H9 (cell line): ENCODE measurements at regions not wholly inside any gene's neighbourhood (a gene's known extent, or its start where the extent isn't known, plus 50 kb on each side); places are given as distances from the start of the nearest gene placed in this dataset.

ENCODE experiments used
- DNase-seq: peaks from one replicate; pipeline ENCODE4 v3.0.0-alpha.2; 2017
- H2AFZ ChIP-seq: one replicate; pipeline ENCODE4 v1.6.1; 2013; ENCODE audit warnings: mild to moderate bottlenecking, low read length, control low read depth, moderate library complexity
- H2AK5ac ChIP-seq: 2 replicates; pipeline ENCODE4 v1.6.1; 2013; ENCODE audit warnings: low read length, control low read depth, mixed read lengths; ENCODE audit not compliant: insufficient read length
- H2BK120ac ChIP-seq: one replicate; pipeline ENCODE4 v1.6.1; 2013; ENCODE audit warnings: low read depth, mild to moderate bottlenecking, low read length, control low read depth, inconsistent platforms; ENCODE audit not compliant: poor library complexity, severe bottlenecking
- H2BK12ac ChIP-seq: 2 replicates; pipeline ENCODE4 v1.6.1; 2013; ENCODE audit warnings: low read length, control low read depth, mixed read lengths, low read depth; ENCODE audit not compliant: insufficient read length
- H2BK15ac ChIP-seq: 2 replicates; pipeline ENCODE4 v1.6.1; 2013; ENCODE audit warnings: low read depth, low read length, control low read depth
- H2BK20ac ChIP-seq: one replicate; pipeline ENCODE4 v1.6.1; 2013; ENCODE audit warnings: low read depth, mild to moderate bottlenecking, low read length, control low read depth, inconsistent platforms; ENCODE audit not compliant: poor library complexity, severe bottlenecking
- H2BK5ac ChIP-seq: 2 replicates; pipeline ENCODE4 v1.6.1; 2013; ENCODE audit warnings: low read length, control low read depth, mixed read lengths; ENCODE audit not compliant: insufficient read length
- H3K14ac ChIP-seq: 2 replicates; pipeline ENCODE4 v1.6.1; 2013; ENCODE audit warnings: low read length, control low read depth; ENCODE audit not compliant: insufficient read depth
- H3K18ac ChIP-seq: 2 replicates; pipeline ENCODE4 v1.6.1; 2013; ENCODE audit warnings: low read depth, mild to moderate bottlenecking, mixed read lengths, low read length, control low read depth; ENCODE audit not compliant: insufficient read length
- H3K23ac ChIP-seq: 2 replicates; pipeline ENCODE4 v1.6.1; 2013; ENCODE audit warnings: low read length, control low read depth, mixed read lengths, low read depth; ENCODE audit not compliant: insufficient read length
- H3K23me2 ChIP-seq: 2 replicates; pipeline ENCODE4 v1.6.1; 2013; ENCODE audit warnings: low read depth, mild to moderate bottlenecking, mixed read lengths, low read length, control low read depth; ENCODE audit not compliant: insufficient read length, poor library complexity, severe bottlenecking
- H3K27ac ChIP-seq: 2 replicates; pipeline ENCODE4 v1.5.1; 2013; ENCODE audit warnings: low read length, control low read depth, mixed read lengths, low read depth; ENCODE audit not compliant: insufficient read length
- H3K27me3 ChIP-seq: 2 replicates; pipeline ENCODE4 v1.6.1; 2013; ENCODE audit warnings: low read length, control low read depth, inconsistent platforms; ENCODE audit not compliant: insufficient read depth
- H3K4ac ChIP-seq: 2 replicates; pipeline ENCODE4 v1.6.1; 2013; ENCODE audit warnings: low read depth, mild to moderate bottlenecking, control low read depth, inconsistent platforms, low read length, moderate library complexity
- H3K4me1 ChIP-seq: 2 replicates; pipeline ENCODE4 v1.6.1; 2013; ENCODE audit warnings: low read length, control low read depth, inconsistent platforms; ENCODE audit not compliant: insufficient read depth
- H3K4me2 ChIP-seq: 2 replicates; pipeline ENCODE4 v1.6.1; 2013; ENCODE audit warnings: low read length, control low read depth, mixed read lengths; ENCODE audit not compliant: insufficient read length, insufficient read depth
- H3K56ac ChIP-seq: 2 replicates; pipeline ENCODE4 v1.6.1; 2013; ENCODE audit warnings: low read depth, mild to moderate bottlenecking, mixed read lengths, low read length, control low read depth; ENCODE audit not compliant: insufficient read length
- H3K79me1 ChIP-seq: 2 replicates; pipeline ENCODE4 v1.6.1; 2013; ENCODE audit warnings: low read depth, mild to moderate bottlenecking, moderate library complexity, low read length, control low read depth, inconsistent platforms; ENCODE audit not compliant: insufficient read depth, poor library complexity, severe bottlenecking
- H3K79me2 ChIP-seq: 2 replicates; pipeline ENCODE4 v1.6.1; 2013; ENCODE audit warnings: low read length, control low read depth, inconsistent platforms; ENCODE audit not compliant: insufficient read depth
- H3K9ac ChIP-seq: 2 replicates; pipeline ENCODE4 v1.6.1; 2013; ENCODE audit warnings: low read length, control low read depth, mixed read lengths; ENCODE audit not compliant: insufficient read length; ENCODE audit errors: extremely low read depth
- H3K9me3 ChIP-seq: one replicate; pipeline ENCODE4 v1.6.1; 2013; ENCODE audit warnings: low read depth, low read length, inconsistent platforms; ENCODE audit not compliant: control insufficient read depth
- H3T11ph ChIP-seq: one replicate; pipeline ENCODE4 v1.6.1; 2013; ENCODE audit warnings: mild to moderate bottlenecking, low read length, control low read depth, inconsistent platforms
- H4K20me1 ChIP-seq: one replicate; pipeline ENCODE4 v1.6.1; 2013; ENCODE audit not compliant: control insufficient read depth, insufficient read length, insufficient read depth
- H4K5ac ChIP-seq: 2 replicates; pipeline ENCODE4 v1.6.1; 2013; ENCODE audit warnings: low read depth, mild to moderate bottlenecking, mixed read lengths, low read length, control low read depth; ENCODE audit not compliant: insufficient read length
- H4K8ac ChIP-seq: replicated peaks from 2 replicates; pipeline ENCODE4 v1.6.1; 2013; ENCODE audit warnings: low read length, control low read depth, mixed read lengths, low read depth; ENCODE audit not compliant: insufficient read length
- H4K91ac ChIP-seq: 2 replicates; pipeline ENCODE4 v1.6.1; 2013; ENCODE audit warnings: low read depth, mild to moderate bottlenecking, moderate library complexity, mixed read lengths, low read length, control low read depth; ENCODE audit not compliant: insufficient read length
- H3K27ac Mint-ChIP-seq, 3 experiments: 2 replicates in 2 of 3; 3 replicates in 1 of 3; pipeline ENCODE4 v1.8.0; 2020 to 2021; ENCODE audit warnings: mixed read lengths in 3 of 3, mild to moderate bottlenecking in 1 of 3, moderate library complexity in 1 of 3
- H3K27me3 Mint-ChIP-seq: 2 replicates; pipeline ENCODE4 v1.8.0; 2021; ENCODE audit warnings: low read depth, mild to moderate bottlenecking, moderate library complexity, mixed read lengths
- H3K36me3 Mint-ChIP-seq, 3 experiments: 2 replicates in 2 of 3; 3 replicates in 1 of 3; pipeline ENCODE4 v1.8.0; 2020 to 2021; ENCODE audit warnings: low read depth in 3 of 3, mixed read lengths in 3 of 3; ENCODE audit not compliant: insufficient read depth in 1 of 3
- H3K4me1 Mint-ChIP-seq, 2 experiments: 2 replicates each; pipeline ENCODE4 v1.8.0; 2020; ENCODE audit warnings: mixed read lengths in 2 of 2
- H3K4me3 Mint-ChIP-seq, 2 experiments: 2 replicates in 1 of 2; 3 replicates in 1 of 2; pipeline ENCODE4 v1.8.0; 2020 to 2021; ENCODE audit warnings: mild to moderate bottlenecking in 2 of 2, mixed read lengths in 2 of 2, moderate library complexity in 1 of 2
- H3K9me3 Mint-ChIP-seq, 2 experiments: 2 replicates in 1 of 2; 3 replicates in 1 of 2; pipeline ENCODE4 v1.8.0; 2020; ENCODE audit warnings: mild to moderate bottlenecking in 2 of 2, mixed read lengths in 2 of 2, moderate library complexity in 1 of 2
- CTCF ChIP-seq: fragments of 200-600 bp; sonication (generic); conservative IDR thresholded peaks from 3 replicates; pipeline ENCODE4 v1.8.0; 2021; ENCODE audit warnings: antibody characterized with exemption, mild to moderate bottlenecking
- WGBS: extraction: QIAGEN DNeasy Blood & Tissue Kit; methylation state at CpG from one replicate; pipeline ENCODE4 v1.1.7; 2013; ENCODE audit warnings: missing lambda C conversion rate, low lambda C conversion rate, mixed read lengths; ENCODE audit not compliant: insufficient read length; ENCODE audit errors: extremely low coverage; 5-methylcytosine and 5-hydroxymethylcytosine counted together

- H3K36me3 Mint-ChIP-seq, result no peaks in the 10 kb centered on the region
- H3K79me2 ChIP-seq, result no peaks in the 10 kb centered on the region
Measured at GRCh38 chr17:72191356-72191755, 70.5 kb downstream of the SOX9 start.

More at GRCh38 chr17:72191356-72191755, 70.5 kb downstream of the SOX9 start:
- Histone ChIP-seq H2BK20ac (no peak overlapping the region), H2BK5ac (no peak overlapping the region), H3K56ac (no peak overlapping the region), H3K9ac (no peak overlapping the region), H3K27ac (no peak overlapping the region), H3K27me3 (no peaks in the 10 kb centered on the region), H4K91ac (no peak overlapping the region), H3K4ac (no peak overlapping the region), H2BK120ac (no peak overlapping the region), H3K4me1 (no peaks in the 10 kb centered on the region), H3T11ph (no peak overlapping the region), H3K4me2 (no peak overlapping the region), H3K18ac (no peak overlapping the region), H2AK5ac (no peak overlapping the region), H3K79me1 (no peaks in the 10 kb centered on the region), H3K23ac (no peak overlapping the region), H4K20me1 (no peaks in the 10 kb centered on the region), H3K23me2 (no peaks in the 10 kb centered on the region), H4K5ac (no peak overlapping the region), H2BK12ac (no peak overlapping the region), H2BK15ac (no peak overlapping the region), H3K9me3 (no peaks in the 10 kb centered on the region), H2AFZ (no peak overlapping the region), H3K14ac (no peak overlapping the region), H4K8ac (no peak overlapping the region)
- H3K4me1 Mint-ChIP-seq, result peaks cover 6 to 12% of the 10 kb centered on the region in 2 experiments
- DNase-seq, result no peak
- H3K27ac Mint-ChIP-seq, result no peak overlapping the region
- peaks cover 0 to 3% of the 10 kb centered on the region in 2 experiments; a peak in 2 of 5 replicates for H3K9me3 Mint-ChIP-seq
- H3K4me3 Mint-ChIP-seq, result no peak overlapping the region
- WGBS, result no CpG with 5 or more reads among the region's 5 CpGs
- TF ChIP-seq CTCF, result no peak
- H3K27me3 Mint-ChIP-seq, result peaks cover 7% of the 10 kb centered on the region
